Pancreas (tissue), 10 donors: ENCODE measurements at regions not wholly inside any gene's neighbourhood (a gene's known extent, or its start where the extent isn't known, plus 50 kb on each side); places are given as distances from the start of the nearest gene placed in this dataset.
"Not testable (repeated sequence)": the region's sequence is repeated elsewhere in the genome, so short reads cannot be mapped to it uniquely, and the experiment has no call there.

Source experiments
- ATAC-seq, 4 donors: fragments of 200-7000 bp; cut with Tn5 transposase; one replicate each; pipeline versions ENCODE4 v1.8.0 to v1.9.1; 2020; ENCODE audit warnings: mild to moderate bottlenecking in 4 of 4, moderate library complexity in 4 of 4
- DNase-seq, 6 donors: peaks; one replicate each; pipeline ENCODE4 v3.0.0-alpha.2; 2020
- FAIRE-seq: peaks from 2 replicates; lab custom pipeline; 2012; peaks lifted over from hg19 to GRCh38; lab: Jason Lieb, UNC
- H3K27ac ChIP-seq, 4 donors: fragments of 200-600 bp; sonication (generic); 1 replicate in 3 of 4; 2 replicates in 1 of 4; pipeline versions ENCODE4 v1.5.0 to v1.8.0; 2020
- H3K27me3 ChIP-seq, 4 donors: fragments of 200-600 bp; one replicate each; pipeline ENCODE4 v1.8.0; 2021
- H3K36me3 ChIP-seq, 3 donors: fragments of 200-600 bp; sonication (generic) in 1 of 3; one replicate each; pipeline versions ENCODE4 v1.5.0 to v1.8.0; 2020 to 2021
- H3K4me1 ChIP-seq, 3 donors: fragments of 200-600 bp; one replicate each; pipeline ENCODE4 v1.8.0; 2021
- H3K4me3 ChIP-seq, 4 donors: fragments of 200-600 bp; sonication (generic) in 2 of 4; one replicate each; pipeline versions ENCODE4 v1.5.0 to v1.8.0; 2020 to 2021
- H3K9me3 ChIP-seq, 4 donors: fragments of 200-600 bp; one replicate each; pipeline ENCODE4 v1.8.0; 2021
- CTCF ChIP-seq, 4 donors: fragments of 200-600 bp; sonication (generic) in 3 of 4; IDR thresholded peaks; one replicate each; pipeline versions ENCODE4 v1.5.0 to v1.8.0; 2021; ENCODE audit warnings: antibody characterized with exemption in 4 of 4
- WGBS, 2 donors: extraction: QIAGEN DNeasy Blood & Tissue Kit; methylation state at CpG; one replicate each; pipeline ENCODE4 v1.1.7; 2013; 5-methylcytosine and 5-hydroxymethylcytosine counted together
- intact Hi-C, 3 donors: fragments of 100-400 bp; cut with DNase I; formaldehyde crosslinking; loops; one replicate each; pipeline versions ENCODE4 v1.11.1 to v1.14.2; 2022
- donor health status: healthy with polysubstance abuse.
- donor health status: DM: no; HTN: no; CAD: no; lungs with moderate emphysema.
- donor health status: DM: no; HTN: no; CAD: no.
- donor health status: control.
- donor health status: control.
- donor health status: Bipolar disorder and iron deficiency.
- donor health status: DM: yes; HTN: yes; CAD: no.
- donor health status: DM: no; HTN: no; CAD: no.
- donor health status: DM: no; HTN: no; CAD: no.
- donor health status: DM: yes; HTN: yes; CAD: no.

- DNase-seq (no peak), ATAC-seq (no peak), FAIRE-seq (no peak)
- Histone ChIP-seq H3K36me3 (no peaks in the 10 kb centered on the region), H3K27me3 (no peaks in the 10 kb centered on the region), H3K9me3 (no peaks in the 10 kb centered on the region), H3K4me3 (no peak overlapping the region), H3K27ac (no peak overlapping the region), H3K4me1 (no peaks in the 10 kb centered on the region)
- 3% methylated on average over 1 of the region's 1 CpG for WGBS, 2 donors
- intact Hi-C loops, result no loop called here
- TF ChIP-seq CTCF (IDR thresholded peaks at IDR 0.05), result no peak
Observed at GRCh38 chr6:81373414-81373813, 379.1 kb downstream of the TENT5A start.

- Histone ChIP-seq H3K4me3 (no peak overlapping the region), H3K27me3 (no peaks in the 10 kb centered on the region), H3K27ac (no peak overlapping the region), H3K36me3 (no peaks in the 10 kb centered on the region), H3K9me3 (no peaks in the 10 kb centered on the region), H3K4me1 (no peaks in the 10 kb centered on the region)
- no peak for TF ChIP-seq CTCF (IDR thresholded peaks at IDR 0.05)
- DNase-seq, result no peak
- FAIRE-seq, result no peak
- no peak for ATAC-seq
- intact Hi-C loops, result no loop called here
Observed at GRCh38 chr6:81371930-81372329, 380.6 kb downstream of the TENT5A start.

GRCh38 chr6:81366972-81367371, 385.5 kb downstream of the TENT5A start:
- 25 to 27% methylated on average over 3 of the region's 3 CpGs for WGBS, 2 donors
- intact Hi-C loops, result no loop called here
- DNase-seq, result no peak
- Histone ChIP-seq H3K27ac (no peak overlapping the region), H3K27me3 (peaks cover 0 to 4% (median 0%) of the 10 kb centered on the region in 4 donors), H3K4me3 (no peak overlapping the region), H3K36me3 (no peaks in the 10 kb centered on the region), H3K9me3 (no peaks in the 10 kb centered on the region), H3K4me1 (no peaks in the 10 kb centered on the region)
- no peak for ATAC-seq
- no peak for TF ChIP-seq CTCF (IDR thresholded peaks at IDR 0.05)
- no peak for FAIRE-seq

- no peak overlapping the region for H3K27ac ChIP-seq
- 0 to 40% methylated on average over 1 of the region's 1 CpG for WGBS, 2 donors
- no peaks in the 10 kb centered on the region for H3K36me3 ChIP-seq
- ATAC-seq, result no peak
- FAIRE-seq, result no peak
- H3K27me3 ChIP-seq, result peaks cover 0 to 4% (median 0%) of the 10 kb centered on the region in 4 donors
- H3K9me3 ChIP-seq, result no peaks in the 10 kb centered on the region
- intact Hi-C loops, result no loop called here
- H3K4me3 ChIP-seq, result no peak overlapping the region
- no peak for TF ChIP-seq CTCF (IDR thresholded peaks at IDR 0.05)
- H3K4me1 ChIP-seq, result peaks cover 0 to 3% (median 0%) of the 10 kb centered on the region in 3 donors
- no peak for DNase-seq
Observed at GRCh38 chr6:81362246-81362645, 390.2 kb downstream of the TENT5A start.

GRCh38 chr6:81353262-81353661, 399.2 kb downstream of the TENT5A start:
- WGBS, 2 donors, result 71 to 82% methylated on average over 3 of the region's 3 CpGs
- intact Hi-C loops, result no loop called here
- Histone ChIP-seq H3K9me3 (no peaks in the 10 kb centered on the region), H3K4me1 (no peaks in the 10 kb centered on the region), H3K36me3 (no peaks in the 10 kb centered on the region), H3K4me3 (no peak overlapping the region), H3K27me3 (no peaks in the 10 kb centered on the region), H3K27ac (no peak overlapping the region)
- DNase-seq (no peak), ATAC-seq (no peak), FAIRE-seq (no peak)
- TF ChIP-seq CTCF (IDR thresholded peaks at IDR 0.05), result no peak

- 74 to 90% methylated on average over 8 of the region's 8 CpGs for WGBS, 2 donors
- H3K36me3 ChIP-seq, FAIRE-seq, H3K4me1 ChIP-seq, H3K27me3 ChIP-seq, H3K9me3 ChIP-seq, intact Hi-C loops, ATAC-seq, H3K4me3 ChIP-seq, H3K27ac ChIP-seq, DNase-seq: not testable (repeated sequence)
Observed at GRCh38 chr6:81344026-81344425, 408.5 kb downstream of the TENT5A start.
